Neural progenitor cell (in vitro differentiated cells): ENCODE measurements at regions not wholly inside any gene's neighbourhood (a gene's known extent, or its start where the extent isn't known, plus 50 kb on each side); places are given as distances from the start of the nearest gene placed in this dataset.
A peak's percentile ranks its signal among the peaks of the same experiment; 100 is the strongest.

Experiments used
- DNase-seq: peaks from one replicate; pipeline ENCODE4 v3.0.0-alpha.2; 2016; ENCODE audit warnings: low spot score
- H2AFZ ChIP-seq: fragments of 200-600 bp; sonication (generic); replicated peaks from 2 replicates; pipeline ENCODE4 v1.6.1; 2016; ENCODE audit warnings: antibody characterized with exemption
- H3F3A ChIP-seq: fragments of 200-600 bp; sonication (generic); 2 replicates; pipeline ENCODE4 v1.6.1; 2016; ENCODE audit warnings: antibody characterized with exemption, low read depth
- H3K27ac ChIP-seq: fragments of 200-600 bp; sonication (generic); 2 replicates; pipeline ENCODE4 v1.5.1; 2016; ENCODE audit warnings: mild to moderate bottlenecking
- H3K27me3 ChIP-seq: fragments of 200-600 bp; sonication (generic); 2 replicates; pipeline ENCODE4 v1.6.1; 2016; ENCODE audit warnings: mild to moderate bottlenecking, moderate library complexity
- H3K36me3 ChIP-seq: fragments of 200-600 bp; sonication (generic); 2 replicates; pipeline ENCODE4 v1.5.1; 2016
- H3K4me1 ChIP-seq: fragments of 200-600 bp; sonication (generic); 2 replicates; pipeline ENCODE4 v1.6.1; 2016; ENCODE audit warnings: mixed run types
- H3K4me2 ChIP-seq: fragments of 200-600 bp; sonication (generic); 2 replicates; pipeline ENCODE4 v1.6.1; 2016
- H3K4me3 ChIP-seq: fragments of 200-600 bp; sonication (generic); 2 replicates; pipeline ENCODE4 v1.5.1; 2016
- H3K79me2 ChIP-seq: fragments of 200-600 bp; sonication (generic); 2 replicates; pipeline ENCODE4 v1.6.1; 2016; ENCODE audit warnings: low read depth
- H3K9ac ChIP-seq: fragments of 200-600 bp; sonication (generic); 2 replicates; pipeline ENCODE4 v1.6.1; 2016
- H3K9me3 ChIP-seq: fragments of 200-600 bp; sonication (generic); 2 replicates; pipeline ENCODE4 v1.5.1; 2016; ENCODE audit warnings: low read depth
- H4K20me1 ChIP-seq: fragments of 200-600 bp; sonication (generic); 2 replicates; pipeline ENCODE4 v1.6.1; 2016; ENCODE audit warnings: low read depth
- H3K27ac Mint-ChIP-seq: 3 replicates; pipeline ENCODE4 v1.8.0; 2021; ENCODE audit warnings: mixed read lengths
- H3K27me3 Mint-ChIP-seq: 2 replicates; pipeline ENCODE4 v1.8.0; 2022; ENCODE audit warnings: low read depth, mild to moderate bottlenecking, inconsistent platforms, moderate library complexity, mixed read lengths; ENCODE audit not compliant: insufficient read depth
- H3K36me3 Mint-ChIP-seq: 3 replicates; pipeline ENCODE4 v1.8.0; 2021; ENCODE audit warnings: mixed read lengths
- H3K4me1 Mint-ChIP-seq: 3 replicates; pipeline ENCODE4 v1.8.0; 2021; ENCODE audit warnings: mixed read lengths
- H3K4me3 Mint-ChIP-seq: 3 replicates; pipeline ENCODE4 v1.8.0; 2021; ENCODE audit warnings: mild to moderate bottlenecking, moderate library complexity, mixed read lengths
- H3K9me3 Mint-ChIP-seq: 3 replicates; pipeline ENCODE4 v1.8.0; 2020; ENCODE audit warnings: mixed read lengths
- CTCF ChIP-seq: fragments of 200-600 bp; sonication (generic); IDR thresholded peaks from 2 replicates; pipeline ENCODE4 v1.5.1; 2017; ENCODE audit warnings: antibody characterized with exemption, mild to moderate bottlenecking
- EZH2 ChIP-seq: fragments of 200-600 bp; sonication (generic); IDR thresholded peaks from 2 replicates; pipeline ENCODE4 v1.6.1; 2017; ENCODE audit warnings: antibody characterized with exemption, mild to moderate bottlenecking, moderate library complexity
- EZH2phosphoT487 ChIP-seq: fragments of 200-600 bp; sonication (generic); IDR thresholded peaks from 2 replicates; pipeline ENCODE4 v1.6.1; 2017; ENCODE audit warnings: antibody characterized with exemption

GRCh38 chr22:48630848-48631247, 1196.8 kb downstream of the BRD1 start:
- peaks cover 26% of the 10 kb centered on the region for H3K79me2 ChIP-seq
- no peaks in the 10 kb centered on the region for H3K27me3 ChIP-seq
- peaks cover 4% of the 10 kb centered on the region for H3F3A ChIP-seq
- no peak overlapping the region for H3K27ac ChIP-seq
- H3K4me1 ChIP-seq: peaks cover 43% of the 10 kb centered on the region
- H4K20me1 ChIP-seq: peaks cover 52% of the 10 kb centered on the region
- H3K27me3 Mint-ChIP-seq: no peaks in the 10 kb centered on the region
- no peak overlapping the region for H3K9ac ChIP-seq
- H3K36me3 Mint-ChIP-seq: peaks cover 4% of the 10 kb centered on the region
- H2AFZ ChIP-seq: no peak overlapping the region
- H3K4me3 Mint-ChIP-seq: no peak overlapping the region
- no peak overlapping the region for H3K4me3 ChIP-seq
- H3K36me3 ChIP-seq: no peaks in the 10 kb centered on the region
- no peak overlapping the region for H3K4me2 ChIP-seq
- H3K4me1 Mint-ChIP-seq: peaks cover 31% of the 10 kb centered on the region
- no peak for DNase-seq
- no peaks in the 10 kb centered on the region for H3K9me3 Mint-ChIP-seq
- no peaks in the 10 kb centered on the region for H3K9me3 ChIP-seq
- no peak overlapping the region for H3K27ac Mint-ChIP-seq
- TF ChIP-seq EZH2: no peak
- no peak for TF ChIP-seq CTCF
- no peak for TF ChIP-seq EZH2phosphoT487

GRCh38 chr22:48630433-48630754, 1197.3 kb downstream of the BRD1 start:
- Histone ChIP-seq H3K27ac (no peak overlapping the region), H3K27me3 (no peaks in the 10 kb centered on the region), H3K4me1 (peaks cover 43% of the 10 kb centered on the region), H3K4me3 (no peak overlapping the region), H3K36me3 (no peaks in the 10 kb centered on the region), H4K20me1 (peaks cover 57% of the 10 kb centered on the region), H2AFZ (no peak overlapping the region), H3K79me2 (peaks cover 26% of the 10 kb centered on the region), H3F3A (peaks cover 4% of the 10 kb centered on the region), H3K9ac (no peak overlapping the region), H3K9me3 (no peaks in the 10 kb centered on the region), H3K4me2 (peak overlapping the region; percentile 6)
- H3K36me3 Mint-ChIP-seq: peaks cover 4% of the 10 kb centered on the region
- DNase-seq: peak; percentile 18
- H3K27ac Mint-ChIP-seq: peak overlapping the region; percentile 57
- no peak overlapping the region for H3K4me3 Mint-ChIP-seq
- H3K27me3 Mint-ChIP-seq: no peaks in the 10 kb centered on the region
- peaks cover 36% of the 10 kb centered on the region for H3K4me1 Mint-ChIP-seq
- H3K9me3 Mint-ChIP-seq: no peaks in the 10 kb centered on the region
- no peak for TF ChIP-seq CTCF
- TF ChIP-seq EZH2phosphoT487: no peak
- no peak for TF ChIP-seq EZH2

DNA sequence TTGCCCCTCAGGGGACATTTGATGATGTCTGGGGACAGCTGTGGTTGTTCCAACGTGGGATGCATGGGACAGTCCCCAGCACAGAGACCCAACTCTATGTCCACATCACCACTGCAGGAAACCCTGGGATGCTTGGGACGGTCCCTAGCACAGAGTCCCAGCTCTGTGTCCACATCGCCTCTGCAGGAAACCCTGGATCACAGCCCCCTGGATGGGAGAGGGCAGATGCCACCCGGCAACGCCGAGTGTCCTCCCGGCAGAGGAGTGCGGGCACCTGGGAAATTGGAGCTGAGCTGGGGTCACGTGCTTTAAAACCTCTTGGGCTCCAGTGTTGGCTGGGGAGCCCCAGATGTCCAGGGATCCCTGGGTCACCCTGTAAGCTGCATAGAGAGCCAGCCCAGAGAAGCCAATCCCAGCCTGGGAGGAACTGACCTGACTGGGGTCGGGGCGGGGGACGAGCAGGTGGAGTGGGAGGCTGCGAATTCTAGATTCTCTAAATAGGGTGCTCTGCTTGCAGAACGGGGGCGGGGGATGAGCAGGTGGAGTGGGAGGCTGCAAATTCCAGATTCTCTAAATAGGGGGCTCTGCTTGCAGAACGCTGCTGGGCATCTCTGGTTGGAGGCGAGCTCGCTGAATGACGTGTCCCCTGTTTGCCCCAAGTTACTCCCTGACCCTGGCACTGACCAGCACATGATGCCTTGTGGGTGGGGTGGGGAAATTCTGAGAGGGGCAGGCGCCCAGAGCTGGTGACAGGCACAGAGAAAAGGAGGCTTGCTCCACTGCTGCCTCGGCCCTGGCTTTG, 1197.8 kb downstream of the BRD1 start:
- Histone ChIP-seq H2AFZ (no peak overlapping the region), H3K9ac (no peak overlapping the region), H3K4me1 (peaks cover 43% of the 10 kb centered on the region)

More for the DNA sequence above, 1197.8 kb downstream of the BRD1 start:
- no peaks in the 10 kb centered on the region for H3K27me3 Mint-ChIP-seq
- Histone ChIP-seq H3K79me2 (peaks cover 25% of the 10 kb centered on the region), H3K36me3 (no peaks in the 10 kb centered on the region), H3K4me3 (no peak overlapping the region), H3K9me3 (no peaks in the 10 kb centered on the region), H3K27me3 (no peaks in the 10 kb centered on the region), H3K27ac (no peak overlapping the region), H3K4me2 (peak overlapping the region; percentile 31), H4K20me1 (peaks cover 58% of the 10 kb centered on the region), H3F3A (peaks cover 4% of the 10 kb centered on the region)
- no peak overlapping the region for H3K4me3 Mint-ChIP-seq
- H3K9me3 Mint-ChIP-seq: no peaks in the 10 kb centered on the region
- no peak for DNase-seq
- H3K36me3 Mint-ChIP-seq: peaks cover 4% of the 10 kb centered on the region
- peak overlapping the region; percentile 72 for H3K27ac Mint-ChIP-seq
- TF ChIP-seq EZH2 (no peak), EZH2phosphoT487 (no peak), CTCF (no peak)
- peaks cover 42% of the 10 kb centered on the region for H3K4me1 Mint-ChIP-seq
